ENCODE measurements at regions not wholly inside any gene's neighbourhood (a gene's known extent, or its start where the extent isn't known, plus 50 kb on each side); places are given as distances from the start of the nearest gene placed in this dataset.
"Not testable (repeated sequence)": the region's sequence is repeated elsewhere in the genome, so short reads cannot be mapped to it uniquely, and the experiment has no call there.

- DNase-seq (ENCODE audit: low spot score): no peak
- intact Hi-C loops (cut with DNase I): no loop called here
These were observed 262.2 kb upstream of the CELF2 start for GRCh38 chr10:10755490-10755889.

DNA sequence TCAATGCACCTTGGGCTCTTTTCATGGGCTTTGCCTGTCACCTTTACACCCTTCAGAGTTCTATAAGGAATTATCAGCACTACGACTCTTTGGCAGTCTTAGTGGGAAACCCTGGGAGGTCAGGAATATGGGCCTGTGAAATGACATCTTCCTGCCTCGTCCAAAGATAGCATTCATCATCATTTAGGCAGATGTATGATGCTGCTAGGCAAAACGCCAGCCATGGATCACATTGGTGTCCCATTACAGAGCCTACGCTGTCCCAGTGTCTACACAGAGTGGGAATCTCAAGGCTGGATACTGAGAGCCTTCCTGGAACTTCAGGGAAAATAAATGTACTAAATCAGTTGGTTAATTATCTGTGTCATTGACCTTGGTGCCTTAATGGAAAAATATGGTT lies 259.4 kb upstream of the CELF2 start:
- no peak for DNase-seq (ENCODE audit: low spot score)
- intact Hi-C loops (cut with DNase I): no loop called here

- DNase-seq (ENCODE audit: low spot score); intact Hi-C loops (cut with DNase I): not testable (repeated sequence)
These were observed 257.9 kb upstream of the CELF2 start for GRCh38 chr10:10759806-10760205.

DNA sequence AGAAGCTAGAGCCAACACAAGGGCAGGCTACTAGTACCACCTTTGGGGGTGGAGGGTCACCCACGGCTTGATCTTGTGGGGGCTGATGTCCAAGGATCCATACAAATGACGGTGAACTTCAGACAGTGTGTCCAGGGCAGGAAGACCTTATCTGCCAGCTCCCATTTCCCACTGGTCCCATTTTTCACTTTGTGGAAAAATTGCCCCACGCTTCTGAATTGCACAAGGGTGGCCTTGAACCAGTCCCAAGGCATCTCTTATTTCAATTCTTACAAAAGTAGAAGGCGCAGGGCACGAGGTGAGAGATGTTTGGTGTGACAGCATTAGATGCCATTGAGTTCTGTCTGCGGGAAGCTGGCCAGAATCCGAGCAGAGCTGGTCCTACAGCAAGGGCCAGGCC lies 252.7 kb upstream of the CELF2 start:
- intact Hi-C loops (cut with DNase I): no loop called here
- DNase-seq (ENCODE audit: low spot score): no peak

GRCh38 chr10:10772411-10772810 lies 245.3 kb upstream of the CELF2 start:
- intact Hi-C loops (cut with DNase I): no loop called here
- DNase-seq (ENCODE audit: low spot score): no peak

GRCh38 chr10:10772874-10773508 lies 244.7 kb upstream of the CELF2 start:
- intact Hi-C loops (cut with DNase I): no loop called here

GRCh38 chr10:10774416-10774815 lies 243.3 kb upstream of the CELF2 start:
- intact Hi-C loops (cut with DNase I): no loop called here
- no peak for DNase-seq (ENCODE audit: low spot score)

More at GRCh38 chr10:10772874-10773508, 244.7 kb upstream of the CELF2 start:
- DNase-seq (ENCODE audit: low spot score): no peak

- DNase-seq (ENCODE audit: low spot score): no peak
- intact Hi-C loops (cut with DNase I): no loop called here
These were observed 241.3 kb upstream of the CELF2 start for GRCh38 chr10:10776363-10776762.

DNA sequence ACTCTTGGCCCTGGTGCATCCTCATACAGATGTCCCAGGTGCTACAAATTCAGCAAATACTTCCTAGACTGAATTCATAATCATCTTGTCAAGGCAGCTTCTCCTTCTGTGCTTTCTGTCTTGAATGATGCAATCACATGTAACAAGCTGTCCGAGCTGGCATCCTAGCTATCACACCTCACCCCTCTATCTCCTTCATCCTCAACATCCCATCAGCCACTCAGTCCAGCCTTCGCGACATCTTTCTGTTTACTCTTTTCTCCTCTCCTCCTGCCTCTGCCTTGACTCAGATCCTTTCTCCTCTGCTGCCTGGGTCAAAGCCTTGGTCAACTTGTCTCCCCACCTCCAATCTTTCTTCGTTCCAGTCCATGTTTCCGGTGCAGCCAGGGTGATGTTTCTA lies 240.4 kb upstream of the CELF2 start:
- DNase-seq (ENCODE audit: low spot score): no peak
- intact Hi-C loops (cut with DNase I): no loop called here

DNA sequence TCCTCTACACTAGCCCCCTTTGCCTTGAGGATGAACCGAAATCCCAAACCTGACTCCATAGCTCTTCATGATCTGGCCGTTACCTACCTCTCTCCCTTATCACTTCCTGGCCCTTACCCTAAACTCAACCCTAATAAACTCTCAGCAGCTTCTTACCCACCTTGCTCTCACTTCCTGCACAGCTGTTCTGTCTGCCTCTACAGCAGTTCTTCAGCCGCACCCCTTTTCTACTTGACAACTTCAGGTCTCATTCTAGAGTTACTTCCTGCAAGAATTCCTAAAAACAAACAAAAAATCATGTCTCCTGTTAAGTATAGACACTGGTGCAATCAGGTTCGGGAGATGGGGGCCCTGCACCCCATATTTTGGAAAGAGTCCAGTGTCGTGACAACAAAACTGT lies 239.9 kb upstream of the CELF2 start:
- no peak for DNase-seq (ENCODE audit: low spot score)
- intact Hi-C loops (cut with DNase I): no loop called here

- intact Hi-C loops (cut with DNase I): no loop called here
- DNase-seq (ENCODE audit: low spot score): no peak
These were observed 238.7 kb upstream of the CELF2 start for GRCh38 chr10:10778959-10779358.

DNA sequence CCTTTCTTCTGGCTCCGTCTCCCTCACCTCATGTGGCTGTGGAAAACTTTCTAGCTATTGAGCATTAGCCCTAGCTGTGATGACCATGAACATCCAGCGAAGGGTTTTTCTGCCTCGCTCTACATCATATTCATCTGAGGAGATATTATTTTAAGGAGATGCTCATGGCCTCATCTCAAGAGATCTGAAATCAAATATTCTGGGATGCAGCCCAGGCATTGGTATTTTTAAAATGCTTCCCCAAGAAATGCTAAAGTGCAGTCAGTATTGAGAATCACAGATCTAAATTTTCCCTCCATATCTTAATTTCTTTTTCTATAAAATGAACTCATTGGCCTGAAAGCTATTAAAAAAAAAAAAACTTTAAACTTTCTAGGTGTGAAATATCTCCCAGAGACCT lies 238.2 kb upstream of the CELF2 start:
- DNase-seq (ENCODE audit: low spot score): no peak
- intact Hi-C loops (cut with DNase I): no loop called here

DNA sequence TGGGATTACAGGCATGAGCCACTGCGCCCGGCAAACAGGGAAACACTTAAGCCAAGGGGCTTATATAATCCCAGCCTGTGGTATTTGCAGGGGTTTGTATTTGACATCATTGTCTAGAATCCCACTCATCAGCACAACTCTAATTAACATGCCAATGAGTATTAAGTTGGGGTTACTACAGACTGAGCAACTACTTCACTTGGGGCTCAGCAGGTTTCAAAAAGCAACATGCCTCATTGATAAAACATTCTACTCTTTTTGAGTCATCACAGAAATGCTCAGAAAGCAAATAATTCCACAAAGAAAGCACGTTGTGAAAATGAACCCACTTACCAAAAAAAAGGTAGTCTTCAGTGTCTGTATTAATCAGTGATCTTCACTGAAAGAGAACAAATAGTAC lies 236.9 kb upstream of the CELF2 start:
- no peak for DNase-seq (ENCODE audit: low spot score)
- intact Hi-C loops (cut with DNase I): no loop called here

DNA sequence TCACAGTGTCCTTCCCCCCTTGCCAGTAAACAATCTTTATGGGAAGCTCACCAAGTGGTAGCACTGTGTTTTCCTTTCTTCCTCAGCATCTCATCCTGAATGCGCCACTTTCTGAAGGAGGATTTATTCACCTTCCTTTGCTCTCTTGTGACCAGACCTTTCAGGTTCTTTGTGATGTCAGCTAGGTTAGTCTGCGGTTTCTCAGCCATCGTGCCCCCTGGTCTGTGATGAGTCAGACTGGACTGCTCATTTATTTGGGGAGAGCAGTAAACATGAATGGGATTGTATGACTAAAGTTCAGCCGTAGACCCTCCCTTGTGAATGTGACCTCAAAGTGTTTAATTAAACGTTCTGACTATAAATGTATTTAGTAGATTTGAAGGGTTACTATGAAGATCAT lies 235.1 kb upstream of the CELF2 start:
- DNase-seq (ENCODE audit: low spot score): no peak
- intact Hi-C loops (cut with DNase I): no loop called here

GRCh38 chr10:10785627-10786026 lies 232.0 kb upstream of the CELF2 start:
- no peak for DNase-seq (ENCODE audit: low spot score)
- intact Hi-C loops (cut with DNase I): no loop called here

GRCh38 chr10:10786109-10787090 lies 231.3 kb upstream of the CELF2 start:
- DNase-seq (ENCODE audit: low spot score): no peak
- intact Hi-C loops (cut with DNase I): no loop called here

DNA sequence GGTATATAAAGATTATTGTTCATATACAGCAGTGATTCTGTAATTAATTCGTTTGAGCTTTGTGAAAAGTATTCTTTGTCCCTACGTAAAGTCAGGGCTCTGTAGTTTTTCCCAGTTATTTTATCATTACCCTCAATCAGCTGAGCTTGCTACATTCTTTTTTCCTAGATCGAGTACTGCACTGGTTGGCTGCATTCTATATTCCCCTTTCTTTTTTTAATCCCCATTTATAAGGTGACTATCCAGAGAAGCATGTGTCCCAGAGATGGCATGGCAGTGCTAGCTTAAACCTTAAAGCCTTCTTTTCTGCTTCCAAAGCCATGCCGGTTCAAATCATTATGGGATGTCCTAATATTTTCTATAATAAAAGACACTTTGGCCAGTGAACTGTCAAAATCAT lies 230.1 kb upstream of the CELF2 start:
- intact Hi-C loops (cut with DNase I): no loop called here

GRCh38 chr10:10788761-10789160 lies 228.9 kb upstream of the CELF2 start:
- no peak for DNase-seq (ENCODE audit: low spot score)
- intact Hi-C loops (cut with DNase I): no loop called here

More for the DNA sequence above, 230.1 kb upstream of the CELF2 start:
- DNase-seq (ENCODE audit: low spot score): no peak

DNA sequence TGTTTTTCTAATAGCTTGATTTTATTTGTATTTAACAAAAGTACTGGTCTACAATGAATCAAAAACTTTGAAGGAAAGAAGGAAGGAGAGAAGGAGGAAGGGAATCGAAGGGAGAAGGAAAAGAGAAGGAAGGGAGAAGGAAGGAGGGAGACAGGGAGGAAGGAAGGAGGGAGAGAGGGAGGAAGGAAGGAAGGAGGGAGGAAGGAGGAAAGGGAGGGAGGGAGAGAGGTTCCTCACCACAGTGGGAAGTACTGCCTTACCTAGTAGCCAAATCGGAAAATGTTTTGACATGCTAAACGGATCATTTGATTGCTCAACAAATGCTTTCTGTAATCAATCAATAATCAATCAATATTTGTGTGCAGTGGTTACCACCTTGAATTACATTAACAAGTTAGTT lies 225.8 kb upstream of the CELF2 start:
- no peak for DNase-seq (ENCODE audit: low spot score)
- intact Hi-C loops (cut with DNase I): loop anchor here (5.0 to 10.0 kb wide), 2 partner anchors 80 to 223 kb away; partner anchors contain the start of gene CELF2

GRCh38 chr10:10792681-10793080 lies 225.0 kb upstream of the CELF2 start:
- intact Hi-C loops (cut with DNase I): loop anchor here (5.0 to 10.0 kb wide), 2 partner anchors 80 to 222 kb away; partner anchors contain the start of gene CELF2
- no peak for DNase-seq (ENCODE audit: low spot score)

DNA sequence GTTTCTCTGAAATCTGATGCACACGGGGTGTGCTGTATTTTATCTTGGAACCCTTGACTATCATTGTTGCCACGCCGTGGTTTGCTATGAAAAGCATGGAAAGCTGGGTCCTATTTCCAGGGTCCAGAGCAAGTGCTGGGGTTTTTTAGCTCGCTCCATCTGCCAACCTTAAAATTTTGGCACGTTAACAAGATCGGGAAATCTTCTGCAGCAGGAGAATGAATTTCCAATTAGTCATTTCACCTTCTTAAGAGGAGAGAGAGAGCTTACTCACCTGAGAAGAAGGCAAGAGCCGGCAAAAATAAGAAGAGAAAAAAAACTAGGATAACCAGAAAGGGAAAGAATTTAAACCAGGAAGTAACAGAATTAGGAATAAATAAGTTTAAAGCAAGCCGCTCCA lies 223.6 kb upstream of the CELF2 start:
- intact Hi-C loops (cut with DNase I): loop anchor here (5.0 to 10.0 kb wide), 2 partner anchors 78 to 221 kb away; partner anchors contain the start of gene CELF2
- no peak for DNase-seq (ENCODE audit: low spot score)

Data from cardiac septum (tissue), 1 donor.